GM18520 (cell line): ENCODE measurements at regions not wholly inside any gene's neighbourhood (a gene's known extent, or its start where the extent isn't known, plus 50 kb on each side); places are given as distances from the start of the nearest gene placed in this dataset.

ENCODE experiments used
- ATAC-seq: cut with Tn5 transposase; IDR thresholded peaks from one replicate; pipeline ENCODE4 v1.9.1; 2021; ENCODE audit not compliant: unreplicated experiment

DNA sequence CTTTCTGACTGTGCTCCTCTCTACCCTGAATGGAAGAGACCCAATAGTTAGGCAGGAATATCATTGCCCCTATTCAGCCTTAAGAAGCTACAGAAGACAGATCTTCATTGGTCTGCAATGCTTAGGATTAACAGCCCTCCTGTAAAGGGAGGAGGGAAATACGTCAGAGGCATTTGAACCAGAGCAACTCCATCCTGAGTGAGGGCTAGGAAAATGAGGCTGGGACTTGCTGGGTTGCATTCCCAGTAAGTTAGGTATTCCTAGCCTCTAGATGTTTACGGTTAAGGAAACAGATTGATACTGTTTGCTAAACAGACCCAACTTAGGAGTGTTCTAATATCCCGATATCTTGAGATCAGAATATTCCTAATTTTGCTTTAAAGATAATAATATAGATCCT lies 63.5 kb downstream of the PCDH18 start:
- ATAC-seq, result no peak

DNA sequence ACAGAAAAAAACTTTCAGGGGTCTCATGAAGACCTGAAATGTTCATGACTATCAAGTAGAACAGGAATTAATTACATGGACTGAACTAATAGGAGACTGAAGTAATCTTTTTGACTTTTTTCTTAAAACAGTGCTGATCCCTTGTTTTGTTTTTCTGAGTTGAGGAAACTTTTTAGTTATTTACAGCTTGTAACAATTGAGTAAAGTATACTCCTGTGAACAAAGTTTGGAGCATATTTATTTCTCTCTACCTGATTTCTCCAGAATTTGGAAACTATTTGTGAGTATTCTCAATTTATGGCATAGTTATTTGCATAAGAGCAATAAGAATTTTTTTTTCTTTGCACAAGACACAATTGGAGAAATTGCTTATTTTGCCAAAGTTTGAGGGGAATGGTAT lies 64.8 kb downstream of the PCDH18 start:
- no peak for ATAC-seq

DNA sequence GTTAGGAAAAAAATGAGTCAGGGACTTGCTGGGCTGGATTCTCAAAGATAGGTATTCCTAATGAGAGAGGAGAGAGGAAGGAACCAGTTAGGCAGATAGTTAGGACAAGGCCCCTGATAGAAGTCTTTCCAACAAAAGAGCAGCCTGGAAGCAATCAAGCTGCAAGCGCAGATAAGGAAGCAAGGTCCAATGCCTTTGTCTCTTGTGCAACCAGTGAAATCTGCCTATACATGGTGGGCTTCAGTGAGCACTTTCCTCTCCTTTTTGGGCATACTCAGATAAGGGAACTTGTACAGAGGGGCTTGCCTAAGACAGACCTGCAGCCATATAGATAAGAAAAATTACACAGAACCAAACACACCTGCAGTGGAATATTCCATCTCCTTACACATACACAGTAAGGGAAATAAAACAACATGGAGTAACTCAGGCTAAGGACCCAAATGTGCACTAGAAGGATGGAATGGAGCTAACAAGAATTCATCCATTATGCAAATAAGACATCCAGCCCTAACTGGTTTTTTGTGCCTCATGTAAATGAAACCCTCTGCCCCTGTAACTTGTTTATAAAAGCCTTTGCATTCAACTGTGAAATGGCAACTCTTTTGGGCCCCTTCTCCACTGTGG lies 68.8 kb downstream of the PCDH18 start:
- ATAC-seq, result no peak

DNA sequence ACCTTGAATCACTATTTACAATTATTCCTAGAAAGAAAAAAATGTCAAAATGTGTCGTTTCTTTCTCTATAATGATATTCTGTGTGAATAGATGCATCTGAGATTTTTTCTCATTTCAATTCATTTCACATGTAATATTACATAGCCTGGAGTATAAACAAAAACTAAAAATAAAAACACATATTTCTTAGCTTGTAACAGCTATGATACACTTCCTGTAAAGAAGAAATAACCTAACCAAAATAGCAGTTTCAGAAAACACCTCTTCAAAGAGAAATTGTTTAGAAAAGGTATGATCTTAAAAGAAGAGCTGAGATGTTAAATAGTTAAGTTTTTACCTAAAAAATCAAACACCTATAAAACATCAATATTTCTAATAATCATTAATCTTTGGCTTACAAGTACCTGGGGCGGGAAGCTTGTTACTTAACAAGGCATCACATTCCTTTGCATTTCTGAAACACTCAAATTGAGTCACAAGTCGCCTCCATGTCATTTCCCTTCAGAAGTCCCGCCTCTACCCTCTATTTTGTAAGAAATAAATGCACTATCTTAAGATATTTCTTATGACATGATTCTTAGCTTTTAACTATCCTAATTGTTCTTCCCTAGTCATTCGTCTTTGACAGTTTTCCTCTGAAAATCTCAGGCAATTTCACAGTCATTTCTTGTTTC lies 76.5 kb downstream of the PCDH18 start:
- no peak for ATAC-seq

DNA sequence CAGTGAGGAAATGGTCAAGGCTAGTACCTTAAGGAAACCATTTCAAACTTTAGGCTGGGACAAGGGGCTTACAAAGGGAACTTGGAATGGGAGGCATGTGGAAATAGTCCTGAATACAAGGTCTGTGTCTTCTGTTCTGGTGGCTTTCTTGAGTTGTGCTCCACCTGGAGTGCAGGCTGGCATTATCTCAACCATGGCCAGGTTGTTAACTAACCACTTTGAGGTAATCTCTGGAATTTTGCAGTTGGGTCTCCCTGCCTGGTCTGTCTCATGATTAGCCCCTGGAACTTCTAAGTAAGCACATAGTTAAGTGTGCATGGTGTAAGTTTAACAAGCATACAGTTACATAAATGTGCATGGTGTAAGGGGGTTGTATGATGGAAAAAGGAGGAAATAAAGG lies 77.5 kb downstream of the PCDH18 start:
- no peak for ATAC-seq

DNA sequence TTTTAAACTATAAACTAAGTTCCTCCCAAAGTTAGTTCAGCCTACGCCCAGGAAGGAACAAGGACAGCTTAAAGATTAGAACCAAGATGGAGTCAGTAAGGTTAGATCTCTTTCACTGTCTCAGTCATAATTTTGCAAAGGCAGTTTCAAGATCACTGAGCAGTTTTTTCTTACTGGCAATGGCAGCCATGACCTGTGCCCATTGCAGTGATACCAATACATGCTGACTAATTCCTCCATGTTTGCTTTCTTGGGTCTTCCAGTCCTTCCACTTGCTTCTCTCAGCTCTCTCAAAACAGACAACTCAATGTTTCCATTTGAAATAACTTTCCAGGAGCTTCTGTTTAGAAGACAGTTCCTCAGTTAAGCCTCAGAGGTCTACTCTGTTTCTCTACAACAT lies 79.5 kb downstream of the PCDH18 start:
- no peak for ATAC-seq

DNA sequence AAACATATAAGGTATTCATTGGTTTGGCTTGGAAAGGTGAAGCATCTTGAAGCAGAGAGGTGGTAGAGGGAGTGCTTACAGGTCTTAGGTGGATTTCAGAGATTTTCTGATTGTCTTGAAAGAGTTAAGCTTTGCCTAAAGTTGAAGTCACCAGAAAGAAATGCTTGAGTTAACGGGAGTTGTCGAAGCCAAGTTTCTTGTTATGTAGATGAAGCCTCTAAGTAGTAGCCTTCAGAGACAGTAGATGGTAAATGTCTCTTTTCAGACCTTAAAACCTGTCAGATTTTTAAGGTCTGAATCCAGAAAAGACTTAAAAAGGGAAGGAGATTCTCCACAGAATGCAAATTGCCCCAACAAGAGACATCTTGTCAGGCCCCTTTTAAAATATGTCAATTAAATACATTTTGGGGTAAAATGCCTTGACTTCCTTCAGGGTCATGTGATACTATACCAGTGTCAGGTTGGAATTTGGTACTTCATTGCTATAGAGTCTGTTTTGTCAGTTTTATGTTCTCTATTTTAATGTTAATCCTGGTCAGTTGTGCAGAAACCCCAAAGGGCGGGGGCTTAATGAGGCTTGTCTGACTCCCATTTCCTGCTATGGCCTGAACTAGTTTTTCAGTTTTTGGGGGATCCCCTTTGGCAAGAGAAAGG lies 81.0 kb downstream of the PCDH18 start:
- ATAC-seq, result no peak

DNA sequence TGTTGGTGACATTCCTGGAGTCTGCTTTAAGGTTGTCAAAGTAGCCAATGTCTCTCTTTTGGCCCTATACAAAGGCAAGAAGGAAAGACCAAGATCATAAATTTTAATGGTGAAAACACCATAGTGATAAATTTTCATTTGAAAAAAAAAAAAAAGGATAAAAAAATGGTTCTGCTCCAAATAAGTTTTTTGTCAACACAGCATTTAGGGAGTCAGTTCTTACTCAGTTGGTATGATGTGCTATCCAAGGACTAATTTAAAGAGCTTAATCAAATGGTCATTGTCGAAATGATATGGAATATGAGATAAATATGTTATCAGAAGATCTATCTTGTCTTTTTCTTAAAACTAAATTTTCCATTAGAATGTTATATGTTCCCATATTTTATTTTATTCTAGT lies 83.9 kb downstream of the PCDH18 start:
- ATAC-seq, result no peak

DNA sequence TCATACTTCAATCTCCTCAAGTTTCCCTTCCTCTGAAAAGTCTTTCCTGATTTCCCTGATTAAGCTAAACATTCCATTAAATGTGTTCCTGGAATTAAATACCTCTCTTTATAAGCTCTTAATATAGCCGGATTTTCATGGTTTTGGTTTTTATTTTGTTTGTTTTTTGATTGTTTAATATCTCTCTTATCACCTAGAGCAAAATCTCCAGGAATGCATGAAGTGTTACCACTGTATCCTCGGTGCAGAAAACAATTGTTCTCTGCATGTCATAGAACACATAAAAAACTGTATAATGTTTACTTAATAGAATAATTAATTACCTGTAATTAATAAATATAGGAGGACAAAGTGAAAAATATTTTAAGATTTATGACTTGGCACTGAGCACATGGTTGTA lies 86.2 kb downstream of the PCDH18 start:
- ATAC-seq, result no peak

DNA sequence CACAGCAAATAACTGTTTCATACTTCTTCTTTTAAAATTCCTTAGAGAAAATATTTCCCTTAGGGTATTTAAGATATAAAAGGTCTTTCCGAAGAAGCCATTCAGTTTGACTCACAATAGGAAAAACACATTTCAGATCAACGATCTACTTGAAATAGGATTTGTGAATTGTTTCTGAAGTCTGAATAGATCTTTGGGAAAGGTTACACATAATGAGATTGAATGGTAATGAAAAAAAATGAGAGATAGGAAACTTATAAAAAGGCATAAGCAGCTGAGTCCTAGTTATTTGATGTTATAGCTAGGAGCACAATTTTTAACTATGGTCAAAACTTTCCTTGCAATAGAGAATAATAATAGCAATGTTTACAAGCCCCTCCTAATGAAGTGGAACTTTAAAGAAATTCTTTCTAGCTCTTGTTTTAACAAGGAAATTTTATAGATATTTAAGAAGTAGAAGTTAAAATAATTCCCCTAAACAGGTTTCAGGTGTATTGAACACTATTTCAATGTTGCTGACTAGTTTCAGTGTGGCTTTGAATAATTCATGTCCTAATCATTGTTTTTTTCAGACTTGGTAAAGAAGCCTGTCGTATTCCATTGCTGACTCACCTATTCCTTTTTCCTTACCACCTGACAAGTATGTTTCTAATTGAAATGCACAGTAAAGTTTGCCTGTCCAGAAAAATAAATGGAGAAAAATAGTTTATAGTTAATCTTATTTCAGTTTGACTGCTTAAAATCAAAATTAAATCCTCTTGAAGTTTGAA lies 89.1 kb downstream of the PCDH18 start:
- ATAC-seq, result no peak

DNA sequence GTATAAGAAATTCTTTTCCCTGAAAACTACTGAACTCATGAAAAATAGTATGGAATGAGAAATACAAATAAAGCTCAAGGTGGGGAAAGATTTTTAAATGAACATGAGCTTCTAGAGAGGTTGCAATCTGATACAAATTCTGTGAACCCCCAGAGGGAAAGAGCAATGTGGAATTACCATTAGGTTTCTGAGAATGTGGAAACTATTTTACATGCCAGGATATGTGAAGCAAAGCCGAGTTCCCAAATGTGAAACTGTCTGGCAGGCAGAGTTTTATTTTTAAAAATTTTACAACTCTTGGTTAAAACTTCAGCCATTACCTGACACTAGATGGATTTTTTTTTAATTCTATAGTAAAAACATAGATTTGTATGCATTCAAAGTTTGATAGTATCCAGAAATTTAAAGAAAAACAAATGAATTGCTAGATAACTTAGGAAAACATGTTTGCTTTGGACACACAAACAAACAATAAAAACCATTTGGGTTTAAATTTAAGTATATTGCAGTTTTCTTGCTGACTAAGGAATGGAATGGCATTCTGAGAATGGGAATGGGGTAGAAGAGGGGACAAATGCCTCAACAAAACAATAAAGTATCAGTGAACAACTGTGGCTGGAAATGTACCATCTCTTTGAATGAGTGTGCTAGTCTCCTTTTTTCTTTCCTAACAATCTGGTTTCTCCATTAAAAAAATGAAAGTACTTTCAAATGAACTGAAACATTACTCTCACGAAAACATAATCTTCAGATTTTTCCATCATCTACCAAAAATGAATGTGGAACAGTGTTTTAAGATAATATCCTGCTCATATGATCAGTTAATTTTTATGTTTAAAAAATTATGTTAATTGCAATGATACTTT lies 99.6 kb downstream of the PCDH18 start:
- no peak for ATAC-seq

DNA sequence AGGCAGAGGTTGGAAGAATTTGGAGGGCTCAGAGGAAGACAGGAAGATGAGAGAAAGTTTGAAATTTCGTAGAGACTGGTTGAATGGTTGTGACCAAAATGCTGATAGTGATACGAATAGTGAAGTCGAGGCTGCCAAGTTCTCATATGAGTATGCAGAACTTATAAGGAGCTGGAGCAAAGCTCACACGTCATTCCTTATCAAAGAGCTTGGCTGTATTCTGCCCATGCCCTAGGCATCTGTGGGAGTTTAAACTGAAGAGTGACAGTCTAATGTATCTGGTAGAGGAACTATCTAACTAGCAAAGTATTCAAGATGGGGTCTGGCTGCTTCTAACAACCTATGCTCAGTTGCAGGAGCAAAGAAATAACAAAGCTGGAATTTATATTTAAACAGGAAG lies 102.1 kb downstream of the PCDH18 start:
- ATAC-seq, result no peak

DNA sequence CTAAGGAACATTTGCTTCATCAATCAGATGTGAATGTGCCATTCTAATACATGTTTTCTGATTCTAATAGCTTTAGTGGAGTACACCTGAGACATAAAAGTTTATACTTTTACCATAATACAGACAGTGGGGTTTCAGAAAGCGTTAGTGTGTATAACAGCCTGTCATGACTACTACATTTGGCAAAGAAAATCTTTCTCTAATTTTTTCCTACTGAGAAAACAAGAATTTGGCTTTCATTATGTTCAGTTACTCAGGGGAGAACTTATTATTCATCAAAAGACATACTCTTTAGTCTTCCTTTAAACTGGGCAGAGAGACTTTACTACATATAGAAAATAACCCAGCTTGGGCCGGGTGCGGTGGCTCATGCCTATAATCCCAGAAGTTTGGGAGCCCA lies 104.9 kb downstream of the PCDH18 start:
- no peak for ATAC-seq

DNA sequence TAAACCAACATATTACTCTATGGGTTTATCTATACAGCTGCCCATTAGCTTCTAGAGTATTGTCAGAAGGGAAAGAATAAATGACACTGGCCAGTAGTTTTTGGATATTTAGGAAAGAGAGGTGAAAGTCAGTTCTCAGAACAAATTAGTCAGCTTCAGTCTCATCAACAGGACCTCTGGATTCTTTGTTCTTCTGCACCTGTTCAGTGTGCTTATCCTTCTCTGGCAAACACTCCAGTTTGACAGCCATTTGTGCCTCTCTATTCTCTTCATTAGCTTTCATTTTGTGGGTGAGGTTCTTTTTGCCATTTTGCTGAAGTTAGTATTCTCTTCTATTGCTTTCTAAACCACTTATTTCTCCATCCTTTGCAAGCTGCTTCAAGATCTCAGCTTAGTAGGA lies 107.0 kb downstream of the PCDH18 start:
- no peak for ATAC-seq

DNA sequence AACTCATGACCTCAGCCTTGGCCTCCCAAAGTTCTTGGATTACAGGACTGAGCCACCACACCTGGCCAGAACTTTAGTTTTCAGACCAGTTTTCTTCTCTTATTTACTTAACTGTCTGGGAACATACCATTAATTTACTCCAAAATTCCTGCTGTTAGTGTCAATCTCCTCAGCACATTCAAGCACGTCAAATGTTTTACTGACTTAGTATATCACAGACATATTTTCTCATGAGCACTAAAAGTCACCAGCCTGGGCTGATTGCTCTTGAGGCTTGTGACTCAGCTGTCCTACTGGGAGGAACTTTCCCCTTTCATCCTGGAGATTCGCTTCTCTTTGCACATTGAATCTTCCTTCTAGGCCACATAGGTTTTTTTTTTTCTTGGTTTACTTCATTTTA lies 109.6 kb downstream of the PCDH18 start:
- no peak for ATAC-seq

DNA sequence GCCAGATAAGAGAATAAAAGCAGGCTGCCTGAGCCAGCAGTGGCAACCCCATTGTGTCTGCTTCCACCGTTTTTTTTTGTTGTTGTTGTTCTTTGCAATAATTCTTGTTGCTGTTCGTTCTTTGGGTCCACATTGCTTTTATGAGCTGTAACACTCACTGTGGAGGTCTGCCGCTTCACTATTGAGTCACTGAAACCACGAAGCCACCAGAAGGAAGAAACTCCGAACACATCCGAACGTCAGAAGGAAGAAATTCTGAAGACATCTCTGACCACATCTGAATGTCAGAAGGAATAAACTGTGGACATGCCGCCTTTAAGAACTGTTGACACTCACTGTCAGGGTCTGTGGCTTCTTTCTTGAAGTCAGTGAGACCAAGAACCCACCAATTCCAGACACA lies 110.5 kb downstream of the PCDH18 start:
- ATAC-seq, result no peak

DNA sequence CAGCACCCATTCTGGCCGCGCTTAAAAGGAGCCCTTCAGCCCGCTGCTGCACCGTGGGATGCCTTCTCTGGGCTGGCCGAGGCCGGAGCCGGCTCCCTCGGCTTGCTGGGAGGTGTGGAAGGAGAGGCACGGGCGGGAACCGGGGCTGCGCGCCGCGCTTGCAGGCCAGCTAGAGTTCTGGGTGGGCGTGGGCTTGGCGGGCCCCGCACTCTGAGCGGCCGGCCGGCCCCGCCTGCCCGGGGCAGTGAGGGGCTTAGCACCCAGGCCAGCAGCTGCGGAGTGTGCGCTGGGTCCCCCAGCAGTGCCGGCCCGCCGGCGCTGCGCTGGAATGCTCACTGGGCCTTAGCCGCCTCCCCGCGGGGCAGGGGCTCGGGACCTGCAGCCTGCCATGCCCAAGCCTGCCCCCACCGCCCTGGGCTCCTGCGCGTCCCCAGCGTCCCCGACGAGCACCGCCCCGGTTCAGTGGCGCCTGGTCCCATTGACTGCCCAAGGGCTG lies 111.3 kb downstream of the PCDH18 start:
- ATAC-seq, result no peak

DNA sequence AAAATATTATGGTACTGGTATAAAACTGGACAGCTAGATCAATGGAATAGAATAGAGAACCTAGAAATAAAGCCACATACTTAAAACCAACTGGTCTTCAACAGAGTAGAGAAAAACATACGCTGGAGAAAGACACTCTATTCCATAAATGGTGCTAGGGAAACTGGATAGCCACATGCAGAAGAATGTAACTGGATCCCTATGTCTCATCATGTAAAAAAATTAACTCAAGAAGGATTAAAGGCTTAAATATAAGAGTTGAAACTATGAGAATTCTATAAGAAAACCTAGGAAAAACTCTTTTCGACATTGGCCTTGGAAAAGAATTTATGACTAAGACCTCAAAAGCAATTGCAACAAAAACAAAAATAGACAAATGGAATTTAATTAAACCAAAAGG lies 114.6 kb downstream of the PCDH18 start:
- no peak for ATAC-seq

DNA sequence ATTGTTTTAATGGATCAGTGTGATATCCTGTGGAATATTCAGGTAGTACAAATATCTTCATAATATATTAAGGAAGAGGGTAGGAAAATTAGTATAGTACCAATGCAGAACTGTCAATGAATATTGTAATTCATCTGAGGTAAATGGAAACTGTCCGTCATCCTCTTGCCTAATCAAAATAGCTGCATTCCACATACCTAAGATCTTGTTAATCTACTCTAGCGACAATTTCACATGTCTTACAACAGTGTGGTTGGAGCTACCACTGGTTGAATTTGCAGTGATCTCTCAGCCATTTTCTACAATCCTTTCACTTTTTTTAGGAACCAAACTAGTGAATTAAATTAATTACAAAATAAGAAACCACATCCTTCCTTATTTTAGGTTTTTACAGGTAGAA lies 117.5 kb downstream of the PCDH18 start:
- no peak for ATAC-seq

DNA sequence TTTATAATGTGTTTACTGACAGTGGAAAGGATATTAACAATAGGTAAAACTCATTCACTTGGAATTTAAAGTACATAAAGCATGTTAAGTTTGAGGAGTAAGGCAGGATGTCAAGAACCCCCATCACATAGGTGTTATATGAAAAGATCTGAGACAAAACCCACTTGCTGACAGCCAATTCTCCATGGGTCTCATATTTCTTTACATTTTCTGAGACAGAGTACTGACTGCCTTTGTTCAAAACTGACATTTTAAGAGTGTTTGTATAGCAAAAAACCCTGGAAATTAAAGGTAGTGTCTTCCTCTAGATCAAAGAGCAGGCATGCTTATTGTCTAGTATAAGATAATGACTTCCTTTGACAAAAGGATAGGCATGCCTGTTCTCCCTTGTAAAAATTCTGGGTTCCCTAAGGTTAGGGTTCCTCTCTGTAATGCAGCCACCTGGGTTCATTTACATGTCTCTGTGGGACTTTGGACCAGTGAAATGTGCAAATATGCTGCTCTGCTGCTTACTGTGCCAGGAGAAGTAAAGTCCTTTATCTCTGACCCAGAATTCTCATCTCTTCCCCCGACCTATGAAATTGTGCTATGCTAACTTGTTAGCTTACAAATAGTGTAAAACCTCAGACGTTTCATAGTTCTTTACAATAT lies 123.6 kb downstream of the PCDH18 start:
- ATAC-seq, result no peak
